Epithelial cell of proximal tubule (primary cell): ENCODE measurements at regions not wholly inside any gene's neighbourhood (a gene's known extent, or its start where the extent isn't known, plus 50 kb on each side); places are given as distances from the start of the nearest gene placed in this dataset.
"Not testable (repeated sequence)": the region's sequence is repeated elsewhere in the genome, so short reads cannot be mapped to it uniquely, and the experiment has no call there.

Experiments used
- DNase-seq: peaks from one replicate; pipeline ENCODE4 v3.0.0-alpha.2; 2011; ENCODE audit warnings: low read depth
- H3K4me3 ChIP-seq: 2 replicates; pipeline ENCODE4 v1.5.1; 2011; ENCODE audit warnings: low read depth, mild to moderate bottlenecking, low read length
- TF ChIP-seq, protein P1 (sequence below): conservative IDR thresholded peaks from 2 replicates; pipeline ENCODE4 v1.5.1; 2012; ENCODE audit warnings: low read depth, mild to moderate bottlenecking, low read length

DNA sequence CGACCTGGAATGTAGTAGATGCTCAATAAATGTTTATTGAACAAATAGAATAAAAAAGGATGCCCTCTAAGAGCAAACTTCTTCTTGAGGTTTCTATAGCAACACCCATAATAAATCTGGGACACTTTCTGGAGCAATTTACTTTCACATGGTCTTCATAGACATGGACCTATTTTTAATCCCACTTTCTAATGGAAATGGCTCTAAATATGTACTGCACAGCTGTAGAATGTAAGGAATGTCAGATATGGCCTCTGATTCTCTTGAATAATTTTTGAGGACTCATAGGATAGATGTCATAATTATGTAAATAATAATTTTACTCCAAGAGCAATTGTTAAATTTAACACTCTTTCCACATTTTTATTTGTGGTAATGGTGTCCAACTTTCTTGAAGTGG lies 133.5 kb upstream of the DAAM1 start:
- H3K4me3 ChIP-seq = no peak overlapping the region
- DNase-seq = no peak
- TF ChIP-seq, protein P1, sequence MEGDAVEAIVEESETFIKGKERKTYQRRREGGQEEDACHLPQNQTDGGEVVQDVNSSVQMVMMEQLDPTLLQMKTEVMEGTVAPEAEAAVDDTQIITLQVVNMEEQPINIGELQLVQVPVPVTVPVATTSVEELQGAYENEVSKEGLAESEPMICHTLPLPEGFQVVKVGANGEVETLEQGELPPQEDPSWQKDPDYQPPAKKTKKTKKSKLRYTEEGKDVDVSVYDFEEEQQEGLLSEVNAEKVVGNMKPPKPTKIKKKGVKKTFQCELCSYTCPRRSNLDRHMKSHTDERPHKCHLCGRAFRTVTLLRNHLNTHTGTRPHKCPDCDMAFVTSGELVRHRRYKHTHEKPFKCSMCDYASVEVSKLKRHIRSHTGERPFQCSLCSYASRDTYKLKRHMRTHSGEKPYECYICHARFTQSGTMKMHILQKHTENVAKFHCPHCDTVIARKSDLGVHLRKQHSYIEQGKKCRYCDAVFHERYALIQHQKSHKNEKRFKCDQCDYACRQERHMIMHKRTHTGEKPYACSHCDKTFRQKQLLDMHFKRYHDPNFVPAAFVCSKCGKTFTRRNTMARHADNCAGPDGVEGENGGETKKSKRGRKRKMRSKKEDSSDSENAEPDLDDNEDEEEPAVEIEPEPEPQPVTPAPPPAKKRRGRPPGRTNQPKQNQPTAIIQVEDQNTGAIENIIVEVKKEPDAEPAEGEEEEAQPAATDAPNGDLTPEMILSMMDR = no peak

DNA sequence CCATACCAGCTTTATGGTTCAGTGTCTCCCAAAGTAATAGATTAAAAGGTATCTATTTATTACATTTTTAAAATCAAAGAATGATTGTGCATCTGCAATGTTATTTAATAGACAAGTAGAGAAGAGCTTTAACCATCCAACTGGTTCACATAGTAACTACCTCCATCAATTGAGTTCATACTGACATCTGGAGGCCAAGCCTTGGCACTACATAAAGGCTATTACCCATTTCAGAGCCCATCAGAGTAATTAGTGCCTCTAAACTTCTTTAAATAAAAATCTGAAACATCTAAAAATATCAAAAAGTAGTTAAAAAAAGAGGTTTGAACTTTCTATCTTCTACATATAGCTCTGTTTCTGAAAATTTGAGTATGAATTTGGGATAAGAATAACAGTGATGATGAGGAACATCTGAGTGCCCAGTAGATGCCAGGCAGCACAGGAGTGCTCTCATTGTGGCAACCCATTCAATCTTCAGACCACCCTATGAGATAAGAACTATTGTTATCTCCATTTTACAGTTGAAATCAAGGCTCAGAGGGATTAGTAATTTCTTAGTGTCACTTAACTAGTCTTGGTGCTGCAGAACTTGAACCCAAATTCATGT lies 132.9 kb upstream of the DAAM1 start:
- no peak for DNase-seq
- TF ChIP-seq, protein P1 = peak; percentile 86
- no peak overlapping the region for H3K4me3 ChIP-seq

DNA sequence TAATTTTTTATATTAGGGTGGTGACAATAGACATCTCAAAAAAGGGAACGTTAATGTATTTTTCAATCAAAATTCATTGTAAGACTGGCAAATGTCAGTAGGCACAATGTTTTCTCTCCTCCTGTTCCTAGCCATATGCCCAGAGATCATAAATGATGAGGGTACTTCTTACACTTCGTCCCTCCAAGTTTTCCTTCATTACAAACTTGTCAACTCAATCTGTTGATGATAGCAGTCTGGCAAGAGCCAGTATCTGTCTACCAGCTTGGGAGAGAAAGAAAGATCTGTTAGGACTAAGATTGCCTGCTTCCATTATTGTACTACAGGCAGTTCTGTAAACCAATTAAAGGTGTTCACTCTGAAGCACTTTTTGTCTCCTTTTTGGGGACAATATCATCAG lies 130.9 kb upstream of the DAAM1 start:
- DNase-seq = no peak
- TF ChIP-seq, protein P1 = no peak

DNA sequence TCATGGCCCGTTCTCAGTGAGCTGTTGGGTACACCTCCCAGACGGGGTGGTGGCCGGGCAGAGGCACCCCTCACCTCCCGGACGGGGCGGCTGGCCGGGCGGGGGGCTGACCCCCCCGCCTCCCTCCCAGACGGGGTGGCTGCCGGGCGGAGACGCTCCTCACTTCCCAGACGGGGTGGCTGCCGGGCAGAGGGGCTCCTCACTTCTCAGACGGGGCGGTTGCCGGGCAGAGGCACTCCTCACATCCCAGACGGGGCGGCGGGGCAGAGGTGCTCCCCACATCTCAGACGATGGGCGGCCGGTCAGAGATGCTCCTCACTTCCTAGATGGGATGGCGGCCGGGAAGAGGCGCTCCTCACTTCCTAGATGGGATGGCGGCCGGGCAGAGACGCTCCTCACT lies 129.7 kb upstream of the DAAM1 start:
- DNase-seq, H3K4me3 ChIP-seq: not testable (repeated sequence)

More for the DNA sequence above, 130.9 kb upstream of the DAAM1 start:
- no peak overlapping the region for H3K4me3 ChIP-seq

DNA sequence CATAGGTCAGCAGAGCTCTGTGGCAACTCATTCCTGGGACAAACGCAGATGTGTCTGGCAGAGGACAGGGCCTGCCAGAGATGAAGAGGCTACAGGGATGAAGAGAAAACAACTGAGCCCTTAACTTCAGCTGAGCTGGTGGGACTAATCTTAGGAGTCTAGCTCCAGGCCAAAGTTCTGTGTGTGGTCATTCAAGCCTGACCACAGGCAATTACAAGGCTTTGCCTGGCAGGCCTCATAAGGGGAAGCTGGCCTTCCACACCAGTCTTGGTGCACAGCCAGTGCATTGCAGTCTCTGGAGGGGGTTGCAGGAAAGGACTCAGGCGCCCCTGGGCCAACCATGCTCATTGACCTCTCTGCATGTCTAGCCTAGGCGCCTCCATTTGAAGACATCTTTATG lies 127.6 kb upstream of the DAAM1 start:
- TF ChIP-seq, protein P1 = no peak
- H3K4me3 ChIP-seq = no peak overlapping the region
- peak; percentile 36 for DNase-seq

DNA sequence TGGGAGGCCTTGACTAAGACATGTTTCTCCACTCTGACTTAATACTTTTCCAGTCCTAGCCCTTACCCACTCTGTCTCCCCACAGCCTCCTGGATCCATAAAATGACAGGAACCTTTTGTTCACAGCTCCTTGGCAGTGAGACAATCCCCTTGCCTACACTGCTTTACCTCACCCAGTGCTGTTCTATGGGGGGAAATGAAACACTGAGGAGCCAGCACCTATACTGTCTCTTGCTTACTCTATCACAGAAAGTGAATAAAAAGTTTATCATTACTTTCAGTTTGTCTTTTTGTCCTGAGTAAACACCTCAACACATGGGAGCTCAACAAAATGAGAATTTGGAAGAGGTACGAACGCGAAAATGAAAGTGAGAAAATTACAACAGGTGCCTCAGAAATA lies 127.2 kb upstream of the DAAM1 start:
- no peak for DNase-seq
- no peak overlapping the region for H3K4me3 ChIP-seq
- TF ChIP-seq, protein P1 = no peak

DNA sequence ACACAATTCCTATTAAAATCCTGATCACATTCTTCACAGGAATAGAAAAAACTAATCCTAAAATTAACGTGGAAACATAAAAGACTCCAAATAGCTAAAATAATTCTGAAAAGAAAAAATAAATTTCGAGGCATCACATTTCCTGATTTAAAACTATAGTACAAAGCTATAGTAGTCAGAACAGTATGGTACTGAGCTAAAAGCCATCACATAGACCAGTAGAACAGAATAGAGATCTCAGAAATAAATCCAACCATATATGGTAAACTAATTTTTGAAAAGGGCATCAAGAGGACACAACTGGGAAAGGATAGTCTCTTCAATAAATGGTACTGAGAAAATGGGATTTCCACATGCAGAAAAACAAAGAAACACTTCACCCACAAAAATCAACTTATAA lies 125.2 kb upstream of the DAAM1 start:
- no peak for DNase-seq
- no peak overlapping the region for H3K4me3 ChIP-seq
- TF ChIP-seq, protein P1 = no peak
